Hematopoietic multipotent progenitor cell treated with erythropoietin and hydrocortisone succinate and interleukin-3 and kit ligand, for 17 days (in vitro differentiated cells): ENCODE measurements at regions not wholly inside any gene's neighbourhood (a gene's known extent, or its start where the extent isn't known, plus 50 kb on each side); places are given as distances from the start of the nearest gene placed in this dataset.

Experiments used
- DNase-seq: peaks from one replicate; pipeline ENCODE4 v3.0.0-alpha.2; 2015; ENCODE audit warnings: low spot score

GRCh38 chr9:88034964-88035363 lies 60.6 kb upstream of the CDK20 start:
- no peak for DNase-seq

GRCh38 chr9:88033359-88033702 lies 59.0 kb upstream of the CDK20 start:
- DNase-seq: no peak

- DNase-seq: no peak
These were observed 54.0 kb upstream of the CDK20 start for GRCh38 chr9:88028338-88028737.

- DNase-seq: no peak
These were observed 51.8 kb upstream of the CDK20 start for GRCh38 chr9:88026118-88026479.

GRCh38 chr9:88025411-88026117 lies 51.2 kb upstream of the CDK20 start:
- no peak for DNase-seq

- no peak for DNase-seq
These were observed 50.6 kb upstream of the CDK20 start for GRCh38 chr9:88024896-88025295.
